GM21390 (cell line): ENCODE measurements at regions not wholly inside any gene's neighbourhood (a gene's known extent, or its start where the extent isn't known, plus 50 kb on each side); places are given as distances from the start of the nearest gene placed in this dataset.

Experiments used
- ATAC-seq: cut with Tn5 transposase; IDR thresholded peaks from one replicate; pipeline ENCODE4 v1.9.1; 2021; ENCODE audit not compliant: unreplicated experiment

DNA sequence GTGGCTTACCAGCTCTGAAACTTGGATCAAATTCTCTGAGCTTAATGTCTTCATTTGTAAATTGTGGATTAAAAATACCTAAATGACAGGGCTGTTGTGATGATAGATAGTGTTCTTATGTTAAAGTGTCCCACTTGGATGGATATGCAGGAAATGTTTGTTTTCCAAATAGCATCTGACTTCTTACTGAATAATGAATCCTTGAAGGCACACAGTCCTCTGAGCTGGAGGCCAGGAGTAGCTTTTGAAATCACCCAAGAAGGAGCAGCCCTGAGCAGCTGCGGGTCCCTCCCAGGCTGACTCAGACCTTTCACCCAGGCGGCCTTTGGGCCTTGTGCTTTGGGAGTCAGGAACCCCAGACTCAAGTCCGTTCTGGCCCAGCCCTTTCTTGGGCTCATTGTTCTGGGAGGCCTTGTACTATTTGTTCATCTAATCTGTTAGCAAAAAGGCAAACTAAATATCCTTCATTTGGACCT, 173.0 kb upstream of the GATA6 start:
- no peak for ATAC-seq

DNA sequence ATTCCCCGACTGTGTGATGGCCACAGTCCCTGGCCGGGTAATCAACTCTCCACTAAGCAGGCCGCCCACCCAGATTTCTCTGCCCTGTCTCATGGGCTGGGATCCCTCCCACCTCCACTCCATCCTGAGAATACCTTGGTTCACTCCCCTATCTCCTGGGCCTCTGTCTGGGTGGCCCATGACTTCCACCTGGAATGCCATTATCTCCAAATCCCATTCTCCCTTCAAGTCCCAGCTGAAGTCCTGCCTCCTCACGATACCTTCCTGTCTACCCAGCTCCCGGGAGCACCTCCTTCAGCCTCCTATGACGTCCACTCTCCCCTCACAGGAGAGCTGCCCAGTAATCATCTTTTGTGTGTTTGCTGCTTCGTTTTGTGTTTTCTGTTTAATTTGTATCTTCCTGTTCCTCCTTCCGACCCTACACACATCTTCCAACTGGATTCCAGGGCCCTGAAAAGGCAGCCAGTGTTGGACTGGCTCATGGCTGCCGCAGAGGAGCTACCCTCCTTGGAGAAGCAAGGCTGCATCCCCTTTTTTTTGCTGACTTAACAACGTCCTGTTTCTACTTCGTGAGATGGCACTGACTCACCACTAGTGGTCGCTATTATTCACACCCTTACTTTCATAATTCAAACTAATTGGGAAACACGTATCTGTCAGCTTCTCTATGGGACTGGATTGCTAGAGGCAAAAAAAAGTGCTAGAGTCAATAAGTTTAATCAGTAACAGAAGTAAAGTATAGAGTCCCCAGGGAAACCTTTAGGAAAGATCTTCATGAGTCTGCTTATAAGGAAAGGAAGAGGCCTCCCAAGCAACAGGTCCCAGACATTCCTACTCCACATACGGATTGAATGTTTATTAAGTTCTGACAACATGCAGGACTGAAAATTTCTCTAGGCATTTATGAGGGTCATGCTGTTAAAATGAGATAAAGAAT, 171.9 kb upstream of the GATA6 start:
- peak; percentile 58 for ATAC-seq

DNA sequence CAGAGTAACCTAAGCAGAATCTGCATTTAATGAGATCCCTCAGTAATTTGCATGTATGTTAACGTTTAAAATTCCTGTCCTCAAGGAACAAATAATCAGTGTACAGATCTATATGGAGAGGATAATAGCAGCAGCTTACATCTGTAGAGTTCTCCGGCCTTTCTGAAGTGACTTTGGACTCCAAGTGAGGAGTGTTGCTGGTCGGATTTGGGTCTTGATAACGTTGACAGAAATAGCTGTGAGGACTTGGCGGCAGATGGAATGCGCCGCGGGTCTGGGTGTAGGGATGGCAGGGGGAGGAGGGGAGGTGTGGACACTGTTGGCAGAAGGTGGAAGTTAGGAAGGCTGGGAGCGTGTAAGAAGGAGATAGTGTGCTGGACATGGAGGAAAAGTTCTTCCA, 170.9 kb upstream of the GATA6 start:
- ATAC-seq: no peak

DNA sequence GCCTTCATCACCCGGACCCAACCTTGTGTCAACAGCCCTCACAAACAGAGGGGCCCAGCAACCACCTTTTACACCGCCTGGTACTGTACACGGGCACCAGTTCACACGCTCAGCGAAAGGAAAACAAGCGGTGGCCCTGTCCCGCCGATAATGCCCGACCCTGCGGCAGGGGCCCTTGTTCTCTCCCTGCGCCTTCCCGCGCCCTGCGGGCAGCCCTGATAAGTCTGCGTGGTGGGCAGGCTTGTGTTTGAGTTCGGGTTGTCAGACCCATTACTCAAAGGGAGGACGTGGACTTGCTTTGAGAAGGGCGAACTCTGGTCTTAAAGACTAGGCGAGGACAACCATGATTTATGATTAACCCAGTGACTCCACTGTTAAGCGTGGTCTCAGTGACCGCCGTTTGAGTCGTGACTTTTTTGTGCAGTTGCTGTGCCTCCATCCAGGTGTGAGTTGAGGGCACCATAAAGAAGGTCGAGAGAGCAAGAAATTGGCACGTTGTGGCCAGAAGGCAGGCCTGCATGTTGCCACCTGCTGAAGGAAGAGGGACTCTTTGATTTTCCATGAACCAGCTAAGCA, 167.4 kb upstream of the GATA6 start:
- ATAC-seq: no peak

DNA sequence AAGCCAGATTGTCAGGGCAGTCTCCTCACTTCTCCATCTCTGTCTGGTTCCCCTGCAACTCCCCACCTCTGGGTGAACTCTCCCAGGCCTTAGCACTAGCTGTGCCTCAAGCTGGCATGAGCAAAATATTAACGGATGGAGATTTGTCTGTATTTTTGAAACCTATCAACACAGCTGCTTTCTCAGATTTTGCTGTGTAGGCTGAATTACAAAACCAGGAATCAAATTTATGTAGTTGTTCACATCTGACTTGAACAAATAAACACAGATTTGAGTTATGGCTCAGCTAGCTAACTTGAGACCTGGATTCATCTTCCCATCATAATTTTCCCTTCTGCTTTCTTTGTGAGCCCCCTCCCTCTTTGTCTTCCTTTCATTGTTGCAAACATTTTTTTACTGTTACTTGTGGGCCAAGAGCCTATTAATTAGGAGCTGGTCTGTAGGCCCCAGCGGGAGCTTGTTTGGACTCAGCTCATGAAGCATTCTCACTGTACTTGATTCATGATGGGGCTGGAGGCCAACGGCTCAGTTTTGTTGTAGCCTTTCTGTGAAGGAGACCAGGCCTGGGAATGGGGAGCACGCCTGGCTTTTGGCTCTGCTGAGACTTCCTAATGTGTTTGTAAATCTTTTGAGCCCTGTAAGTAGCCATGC, 164.1 kb upstream of the GATA6 start:
- ATAC-seq: no peak

DNA sequence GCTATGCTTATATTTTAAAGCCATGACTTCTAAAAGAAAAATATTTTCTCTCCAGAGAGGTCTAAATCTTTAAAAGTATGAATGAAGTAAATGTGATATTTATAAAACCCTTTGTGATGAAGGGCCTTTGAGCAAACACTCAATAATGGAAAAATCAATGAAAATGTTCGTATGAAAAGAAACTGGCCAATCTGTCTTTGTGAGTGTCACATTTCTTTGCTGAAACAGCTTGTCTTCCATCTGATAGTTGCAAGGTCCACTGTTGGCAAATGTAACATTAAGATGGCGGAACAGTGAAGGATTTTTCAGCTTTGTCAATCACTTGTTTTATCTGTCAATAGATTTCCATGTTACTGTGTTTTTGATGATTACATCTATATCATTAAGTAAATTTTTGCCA, 162.9 kb upstream of the GATA6 start:
- ATAC-seq: no peak

DNA sequence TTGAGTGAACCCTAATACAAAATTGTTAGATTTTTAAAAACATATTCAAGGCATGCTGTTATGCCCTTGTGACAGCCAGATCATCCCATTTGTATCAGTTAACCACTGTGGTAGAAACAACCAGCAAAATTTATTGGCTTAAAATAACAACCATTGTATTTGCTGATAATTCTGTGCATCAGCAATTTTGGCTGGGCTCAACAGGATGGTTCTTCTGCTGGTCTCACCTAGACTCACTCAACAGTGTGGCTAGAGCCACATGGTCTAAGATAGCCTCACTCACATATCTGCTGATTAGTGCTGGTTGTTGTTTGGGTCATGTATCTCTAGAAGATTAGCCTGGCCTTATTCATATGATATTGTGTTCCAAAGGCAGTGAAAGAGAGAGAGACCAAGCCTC, 160.1 kb upstream of the GATA6 start:
- ATAC-seq: no peak

DNA sequence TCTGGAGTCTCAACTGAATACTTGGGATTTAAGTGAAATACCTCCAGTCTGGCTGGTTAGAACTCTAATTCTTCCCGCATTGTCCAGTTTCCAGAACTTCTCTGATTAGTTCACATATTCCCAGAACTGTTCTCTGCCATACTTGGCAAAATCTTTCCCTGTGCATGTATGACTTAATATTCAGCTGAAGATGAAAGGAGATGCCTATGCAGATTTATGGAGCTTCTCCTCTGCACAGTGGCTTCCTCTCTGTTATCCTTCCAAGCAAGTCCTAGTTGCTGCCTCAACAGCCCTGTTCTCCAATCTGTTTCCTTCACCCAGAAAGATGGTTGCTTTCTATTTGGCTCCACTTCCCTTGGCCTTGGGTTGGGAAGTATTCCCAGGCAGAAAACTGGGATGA, 155.4 kb upstream of the GATA6 start:
- ATAC-seq: no peak

DNA sequence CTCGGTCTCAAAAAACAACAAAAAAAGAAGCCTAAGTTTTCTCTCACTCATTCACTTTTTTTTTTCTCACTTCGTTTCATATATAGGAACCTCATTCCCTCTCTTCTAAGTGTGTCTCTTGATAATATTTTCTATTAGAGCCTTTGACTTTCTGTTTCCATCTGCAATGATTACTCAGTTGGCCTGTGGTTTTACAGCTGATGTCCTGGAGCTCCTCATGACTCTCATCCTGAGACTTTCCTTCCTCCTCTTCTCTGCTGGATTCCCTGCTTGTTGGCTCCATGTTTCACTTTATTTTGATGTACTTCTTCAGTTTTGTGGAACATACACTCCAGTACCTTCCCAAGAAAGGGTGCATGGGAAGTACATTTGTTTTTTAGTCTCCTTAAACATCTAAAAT, 154.2 kb upstream of the GATA6 start:
- no peak for ATAC-seq

DNA sequence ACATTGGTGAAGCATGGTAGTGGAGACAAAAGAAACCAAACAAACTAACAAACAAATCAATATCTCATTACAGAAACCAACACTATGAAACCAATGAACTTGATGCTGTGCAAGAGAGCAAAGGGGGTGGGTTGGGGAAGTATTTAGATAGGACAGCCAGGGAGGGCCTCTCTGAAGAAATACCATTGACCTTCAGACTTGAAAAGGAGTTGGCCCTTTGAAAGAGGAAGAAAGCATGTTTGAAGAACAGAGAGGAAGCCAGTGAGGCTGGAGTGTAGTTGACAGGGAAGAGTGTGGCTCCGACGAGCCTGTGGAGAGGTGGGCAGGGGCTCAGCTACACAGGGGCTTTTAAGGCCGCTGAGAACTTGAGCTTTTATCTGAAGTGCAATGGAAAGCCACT, 151.0 kb upstream of the GATA6 start:
- no peak for ATAC-seq

DNA sequence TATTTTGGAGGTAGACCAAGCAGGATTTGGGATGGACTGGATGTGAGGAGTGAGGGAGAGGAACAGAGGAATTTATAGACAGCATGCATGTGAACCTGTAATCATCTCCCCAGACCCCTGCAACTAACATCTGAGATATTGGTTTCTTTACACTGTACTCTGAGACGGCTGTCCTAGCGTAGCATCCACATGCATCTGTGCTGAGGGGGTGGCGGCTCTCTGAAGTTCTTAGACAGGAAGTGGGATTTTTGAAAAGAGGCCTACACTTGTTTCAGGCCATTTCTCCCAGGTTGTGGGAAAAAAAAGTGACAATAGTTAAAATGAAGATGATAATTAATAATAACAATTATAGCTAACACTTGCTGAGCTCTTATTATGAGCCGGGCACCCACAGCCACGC, 150.2 kb upstream of the GATA6 start:
- no peak for ATAC-seq

DNA sequence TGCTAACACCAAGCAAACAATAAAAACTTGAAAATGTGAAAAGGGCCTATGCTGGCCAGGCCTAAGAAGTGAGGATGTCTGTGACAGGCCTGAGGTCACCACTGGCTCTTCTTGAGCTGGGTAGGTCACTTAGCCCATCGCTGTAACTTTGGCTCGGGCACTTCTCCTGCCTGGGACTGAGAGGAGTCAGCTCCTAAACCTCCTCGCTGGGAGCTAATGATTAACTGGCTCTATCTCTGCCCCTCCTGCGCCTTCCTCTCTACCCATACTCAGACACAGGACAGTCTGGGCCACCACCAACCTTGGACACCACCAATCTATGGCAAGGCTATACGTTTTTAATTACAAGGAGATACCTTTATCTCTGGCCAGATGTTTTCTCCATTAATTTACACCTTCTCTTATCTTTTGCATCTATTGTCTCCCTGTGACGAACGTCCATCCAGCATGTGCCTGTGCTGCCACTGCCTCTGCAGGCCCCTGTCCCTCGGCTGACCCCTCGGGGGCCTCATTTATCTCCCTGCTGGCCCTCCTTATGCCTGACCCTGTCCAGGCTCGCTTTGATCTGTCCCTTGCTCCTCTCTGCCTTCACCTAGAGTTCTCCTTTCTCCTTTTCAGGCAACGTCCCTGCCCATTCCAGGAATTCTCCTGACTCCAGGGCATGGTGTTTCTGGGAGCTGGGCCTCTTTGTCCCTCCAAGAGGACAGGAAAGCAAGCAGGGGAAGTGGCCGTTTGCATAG, 149.1 kb upstream of the GATA6 start:
- no peak for ATAC-seq

DNA sequence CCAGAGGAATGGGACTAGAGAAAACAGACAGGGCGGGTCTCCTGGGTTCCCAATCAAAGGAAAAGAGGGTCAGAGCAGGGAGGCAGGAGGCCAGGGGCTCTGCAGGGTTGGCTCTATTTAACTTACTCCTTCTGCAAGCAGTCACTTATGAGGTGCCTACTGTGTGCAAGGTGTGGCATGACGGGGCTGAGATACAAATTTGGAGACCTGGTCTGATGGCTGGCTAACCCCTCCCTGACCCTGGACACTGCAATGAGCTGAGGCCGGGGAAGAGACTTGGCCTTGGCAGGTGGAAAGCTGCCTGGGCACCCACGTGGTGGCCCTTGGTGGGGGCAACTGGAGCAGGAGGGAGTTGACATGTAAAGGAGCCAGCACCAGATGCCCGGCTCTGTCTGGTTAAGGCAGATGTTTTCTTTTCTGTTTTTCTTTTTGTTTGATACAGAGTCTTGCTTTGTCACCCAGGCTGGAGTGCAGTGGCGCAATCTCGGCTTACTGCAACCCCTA, 148.5 kb upstream of the GATA6 start:
- no peak for ATAC-seq

DNA sequence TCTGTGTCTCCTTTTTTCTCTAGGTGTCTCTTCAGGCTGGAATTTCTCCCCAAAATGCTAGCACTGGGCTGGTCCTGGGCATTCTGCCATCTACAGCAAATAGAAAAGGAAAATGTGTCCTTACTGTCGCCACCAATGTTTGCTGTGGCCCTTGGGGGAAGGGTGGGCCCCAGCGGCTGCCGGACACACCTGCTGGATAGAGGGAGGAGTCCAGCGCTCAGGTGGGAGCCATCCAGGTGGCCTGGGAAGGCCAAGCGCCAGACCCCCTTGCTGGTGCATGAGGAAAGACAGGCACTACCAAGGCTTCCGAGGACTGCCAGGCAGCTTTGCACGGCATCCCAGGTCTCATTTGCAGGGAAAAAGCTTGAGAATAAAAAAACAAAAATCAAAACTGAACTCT, 147.7 kb upstream of the GATA6 start:
- ATAC-seq: no peak

DNA sequence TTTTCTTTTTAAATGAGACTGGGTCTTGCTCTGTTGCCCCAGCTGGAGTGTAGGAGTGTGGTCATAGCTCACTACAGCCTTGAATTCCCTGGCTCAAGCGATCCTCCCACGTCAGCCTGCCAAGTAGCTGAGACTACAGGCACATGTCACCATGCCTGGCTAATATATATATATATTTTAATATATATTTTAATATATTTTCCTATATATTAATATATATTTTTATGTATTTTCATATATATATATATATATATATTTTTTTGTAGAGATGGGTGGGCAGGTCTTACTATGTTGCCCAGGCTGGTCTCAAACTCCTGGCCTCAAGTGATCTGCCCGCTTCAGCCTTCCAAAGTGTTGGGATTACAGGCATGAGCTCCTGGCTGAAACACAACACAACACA, 144.5 kb upstream of the GATA6 start:
- no peak for ATAC-seq

DNA sequence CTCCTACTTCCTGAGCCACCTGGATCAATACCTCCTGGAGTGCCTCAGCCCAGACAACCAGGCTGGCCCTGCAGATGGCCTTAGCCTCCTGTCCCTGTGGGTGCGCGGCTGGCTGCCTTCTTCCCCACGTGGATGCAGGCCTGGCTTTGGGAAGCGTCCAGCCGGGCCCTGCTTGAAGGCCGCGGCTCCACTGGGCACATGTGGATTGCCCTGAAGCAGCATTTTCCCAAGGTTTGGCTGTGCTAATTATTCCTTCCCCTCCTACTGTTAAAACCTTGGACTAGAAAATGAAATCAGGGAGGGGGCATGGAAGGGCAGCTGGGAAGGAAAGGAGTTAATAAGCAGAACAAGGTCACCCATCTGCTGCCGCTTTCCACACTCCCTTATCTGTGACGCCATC, 143.0 kb upstream of the GATA6 start:
- no peak for ATAC-seq

DNA sequence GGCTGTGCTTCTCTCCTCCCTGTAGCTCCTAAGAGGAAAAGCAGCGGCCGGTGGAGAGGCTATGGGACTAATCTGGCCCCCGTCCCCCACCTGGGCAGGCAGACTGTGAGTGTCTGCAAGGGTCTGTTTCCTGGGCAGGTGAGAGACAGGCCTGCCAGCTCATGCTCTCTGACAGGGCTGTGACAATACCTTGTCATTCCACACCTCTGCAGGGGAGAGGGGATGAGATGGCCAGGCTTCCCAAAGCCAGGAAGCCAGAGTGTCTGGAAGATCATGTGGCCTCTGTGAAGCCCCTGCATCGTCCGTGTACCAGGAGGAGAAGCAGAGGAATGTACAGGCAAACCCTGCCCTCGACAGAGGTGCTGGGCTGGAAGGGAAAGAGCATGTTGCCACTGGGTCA, 142.5 kb upstream of the GATA6 start:
- no peak for ATAC-seq

DNA sequence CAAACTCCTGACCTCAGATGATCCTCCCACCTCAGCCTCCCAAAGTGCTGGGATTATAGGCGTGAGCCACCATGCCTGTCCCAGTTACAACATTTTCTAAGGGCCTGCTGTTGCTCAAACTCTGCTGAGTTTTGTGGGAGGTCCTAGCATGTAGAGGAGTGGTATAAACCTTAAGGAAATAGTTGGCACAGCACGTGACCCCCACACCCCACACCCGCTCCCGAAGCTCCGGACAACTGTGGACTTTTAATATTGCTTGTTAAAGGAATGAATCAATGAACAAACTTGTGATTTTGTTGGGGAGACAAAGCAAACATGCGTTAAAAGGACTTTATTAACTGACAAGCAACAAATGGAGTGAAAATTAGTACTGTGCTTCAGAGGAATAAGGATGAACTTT, 137.8 kb upstream of the GATA6 start:
- ATAC-seq: no peak

DNA sequence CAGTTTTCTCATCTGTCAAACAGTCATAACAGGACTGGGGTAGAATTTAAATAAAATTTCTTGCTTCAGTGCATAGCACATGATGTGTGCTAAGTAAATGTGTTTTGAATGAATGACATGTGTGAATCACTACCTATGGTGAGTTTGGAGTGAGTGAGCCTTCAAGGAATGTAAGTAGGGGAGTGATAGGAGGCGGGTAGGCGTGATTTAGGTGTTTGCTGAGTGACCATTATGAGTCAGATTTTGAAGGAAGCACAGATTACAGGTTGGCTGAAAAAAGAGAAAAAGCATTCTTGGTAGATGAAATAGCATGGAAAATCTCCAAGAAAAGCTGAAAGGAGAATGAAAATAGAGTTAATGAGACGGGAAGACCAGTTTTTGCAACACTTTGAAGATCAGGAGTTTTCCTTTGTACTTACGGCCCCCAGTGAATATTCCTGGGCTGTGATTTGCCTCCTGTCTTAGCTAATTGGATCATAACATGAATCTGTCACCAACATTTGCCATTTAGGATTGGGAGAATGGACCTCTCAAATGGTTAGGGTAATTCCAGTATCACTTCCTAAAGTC, 136.9 kb upstream of the GATA6 start:
- ATAC-seq: no peak

DNA sequence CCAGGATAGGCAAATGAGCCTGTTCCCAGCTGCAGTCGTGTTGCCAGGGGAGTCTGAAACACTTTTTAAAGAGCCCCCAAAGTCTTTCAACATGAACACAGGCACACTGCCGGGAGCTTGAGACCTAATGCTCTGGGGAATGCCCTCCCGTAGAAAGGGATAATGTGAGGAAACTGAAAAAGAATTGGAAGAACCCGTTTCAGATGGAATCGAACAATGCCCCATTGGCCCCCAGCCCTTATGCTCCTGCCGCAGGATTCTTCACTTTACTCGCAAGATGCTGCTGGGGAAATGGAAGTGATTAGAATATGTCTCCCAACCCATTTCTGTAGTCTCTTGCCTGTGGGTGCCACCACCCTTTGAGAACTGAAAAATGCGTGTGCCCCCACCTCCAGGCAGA, 136.3 kb upstream of the GATA6 start:
- ATAC-seq: no peak

DNA sequence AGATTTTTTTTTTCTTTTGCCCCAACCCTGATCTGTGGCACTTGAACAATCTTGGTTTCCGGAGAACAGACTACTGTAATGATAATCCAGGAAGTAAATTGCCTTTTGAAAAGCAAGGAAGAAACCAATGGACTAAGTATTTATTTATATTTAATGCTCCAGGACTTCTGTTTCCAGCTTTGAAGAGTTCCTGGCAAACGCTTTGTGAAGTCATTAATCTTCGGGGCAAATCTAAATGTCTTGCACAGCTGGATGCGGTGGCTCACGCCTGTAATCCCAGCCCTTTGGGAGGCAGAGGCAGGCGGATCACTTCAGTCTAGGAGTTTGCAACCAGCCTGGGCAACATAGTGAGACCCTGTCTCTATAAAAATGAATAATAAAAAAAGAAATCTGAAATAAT, 135.1 kb upstream of the GATA6 start:
- no peak for ATAC-seq
